Body of pancreas (tissue), 4 donors: ENCODE measurements at regions not wholly inside any gene's neighbourhood (a gene's known extent, or its start where the extent isn't known, plus 50 kb on each side); places are given as distances from the start of the nearest gene placed in this dataset.

Source experiments
- POLR2A ChIP-seq, 3 donors: fragments of 450-650 bp; IDR thresholded peaks; one replicate each; pipeline ENCODE4 v1.6.1; 2016; ENCODE audit warnings: antibody characterized with exemption in 3 of 3, mild to moderate bottlenecking in 2 of 3
- TF ChIP-seq, protein P1 (sequence below), 7 experiments: fragments of 450-650 bp in 4 of 7; fragments of 200-600 bp in 3 of 7; sonication (generic) in 3 of 7; IDR thresholded peaks; one replicate each; pipeline ENCODE4 v1.5.1; 2016 to 2019; ENCODE audit warnings: antibody characterized with exemption in 7 of 7

DNA sequence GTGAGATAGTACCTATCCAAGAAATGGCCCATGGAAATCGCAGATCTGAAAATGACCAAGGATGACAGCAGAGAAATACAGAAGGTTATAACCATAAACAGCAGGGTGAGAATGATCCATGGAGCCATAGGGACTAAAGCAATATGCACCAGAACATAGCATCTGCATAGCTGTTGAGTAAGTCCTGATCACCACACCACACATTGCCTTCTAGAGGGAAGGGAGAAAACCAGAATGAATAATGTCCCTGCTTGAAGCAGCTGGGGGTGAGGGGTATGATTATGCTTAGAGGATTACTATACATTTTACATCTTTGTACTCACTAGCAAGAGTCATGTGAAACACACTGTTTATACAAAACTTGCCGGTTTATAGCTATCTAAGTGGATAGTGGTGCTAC is 350.4 kb downstream of the MBD2 start:
- TF ChIP-seq, protein P1, sequence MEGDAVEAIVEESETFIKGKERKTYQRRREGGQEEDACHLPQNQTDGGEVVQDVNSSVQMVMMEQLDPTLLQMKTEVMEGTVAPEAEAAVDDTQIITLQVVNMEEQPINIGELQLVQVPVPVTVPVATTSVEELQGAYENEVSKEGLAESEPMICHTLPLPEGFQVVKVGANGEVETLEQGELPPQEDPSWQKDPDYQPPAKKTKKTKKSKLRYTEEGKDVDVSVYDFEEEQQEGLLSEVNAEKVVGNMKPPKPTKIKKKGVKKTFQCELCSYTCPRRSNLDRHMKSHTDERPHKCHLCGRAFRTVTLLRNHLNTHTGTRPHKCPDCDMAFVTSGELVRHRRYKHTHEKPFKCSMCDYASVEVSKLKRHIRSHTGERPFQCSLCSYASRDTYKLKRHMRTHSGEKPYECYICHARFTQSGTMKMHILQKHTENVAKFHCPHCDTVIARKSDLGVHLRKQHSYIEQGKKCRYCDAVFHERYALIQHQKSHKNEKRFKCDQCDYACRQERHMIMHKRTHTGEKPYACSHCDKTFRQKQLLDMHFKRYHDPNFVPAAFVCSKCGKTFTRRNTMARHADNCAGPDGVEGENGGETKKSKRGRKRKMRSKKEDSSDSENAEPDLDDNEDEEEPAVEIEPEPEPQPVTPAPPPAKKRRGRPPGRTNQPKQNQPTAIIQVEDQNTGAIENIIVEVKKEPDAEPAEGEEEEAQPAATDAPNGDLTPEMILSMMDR (IDR thresholded peaks at IDR 0.05): no peak
- no peak for TF ChIP-seq POLR2A (IDR thresholded peaks at IDR 0.05)
